IMR-90 (cell line): ENCODE measurements at regions not wholly inside any gene's neighbourhood (a gene's known extent, or its start where the extent isn't known, plus 50 kb on each side); places are given as distances from the start of the nearest gene placed in this dataset.

Experiments
- ATAC-seq: fragments of 200-7000 bp; cut with Tn5 transposase; 2 replicates; pipeline ENCODE4 v1.9.1; 2020; ENCODE audit warnings: low read depth, mild to moderate bottlenecking, moderate library complexity
- BruUV-seq: library from RNA; stranded (reverse); fragments of 400-500 nt; replicated peaks from 2 replicates; lab custom pipeline; 2021; lab: Mats Ljungman, UMichigan
- CTCF ChIA-PET: fragments of 300-600 bp; formaldehyde crosslinking; extraction: SDS; loops from one replicate; lab custom pipeline; 2021; ENCODE audit warnings: antibody characterized with exemption; lab: Yijun Ruan, JAX
- POLR2A ChIA-PET: fragments of 300-600 bp; sonication (Branson Sonifier 250); formaldehyde crosslinking; loops from one replicate; lab custom pipeline; 2022; ENCODE audit warnings: antibody characterized with exemption; ENCODE audit not compliant: unreplicated experiment; lab: Charles Lee
- DNase-seq: peaks from one replicate; pipeline ENCODE4 v3.0.0; 2013
- H2AFZ ChIP-seq: replicated peaks from 2 replicates; pipeline ENCODE3; 2013; ENCODE audit warnings: low read length, mild to moderate bottlenecking; ENCODE audit not compliant: poor library complexity
- H2AK5ac ChIP-seq: 2 replicates; pipeline ENCODE4 v1.6.1; 2013; ENCODE audit warnings: low read depth, low read length, inconsistent platforms
- H2AK9ac ChIP-seq: replicated peaks from 2 replicates; pipeline ENCODE3; 2013; ENCODE audit warnings: mild to moderate bottlenecking, low read depth, low read length, moderate library complexity; ENCODE audit not compliant: poor library complexity
- H2BK120ac ChIP-seq: 2 replicates; pipeline ENCODE4 v1.6.1; 2013; ENCODE audit warnings: low read depth, low read length, inconsistent platforms
- H2BK15ac ChIP-seq: 3 replicates; pipeline ENCODE4 v1.6.1; 2013; ENCODE audit warnings: low read depth, low read length, inconsistent platforms
- H2BK20ac ChIP-seq: 2 replicates; pipeline ENCODE4 v1.6.1; 2013; ENCODE audit warnings: low read depth, mild to moderate bottlenecking, inconsistent platforms, low read length, moderate library complexity
- H2BK5ac ChIP-seq: 2 replicates; pipeline ENCODE4 v1.6.1; 2013; ENCODE audit warnings: mild to moderate bottlenecking, low read depth, low read length, inconsistent platforms; ENCODE audit not compliant: poor library complexity, severe bottlenecking
- H3K14ac ChIP-seq: replicated peaks from 2 replicates; pipeline ENCODE4 v1.6.1; 2013; ENCODE audit warnings: low read depth, low read length, inconsistent platforms
- H3K18ac ChIP-seq: 2 replicates; pipeline ENCODE4 v1.6.1; 2013; ENCODE audit warnings: low read depth, low read length, control low read depth
- H3K23ac ChIP-seq: 2 replicates; pipeline ENCODE4 v1.6.1; 2013; ENCODE audit warnings: low read depth, low read length, inconsistent platforms
- H3K27ac ChIP-seq: 2 replicates; pipeline ENCODE4 v1.5.1; 2013; ENCODE audit warnings: mild to moderate bottlenecking, control low read depth, low read length; ENCODE audit not compliant: insufficient read depth
- H3K27me3 ChIP-seq: 2 replicates; pipeline ENCODE4 v1.6.1; 2013; ENCODE audit warnings: low read length; ENCODE audit not compliant: control insufficient read depth, insufficient read depth
- H3K36me3 ChIP-seq: 2 replicates; pipeline ENCODE4 v1.6.1; 2013; ENCODE audit warnings: low read length, mixed read lengths; ENCODE audit not compliant: control insufficient read depth, insufficient read depth
- H3K4ac ChIP-seq: 2 replicates; pipeline ENCODE4 v1.6.1; 2013; ENCODE audit warnings: low read depth, low read length, inconsistent platforms
- H3K4me1 ChIP-seq: 2 replicates; pipeline ENCODE4 v1.6.1; 2013; ENCODE audit warnings: low read length, mixed read lengths; ENCODE audit not compliant: control insufficient read depth, insufficient read depth
- H3K4me2 ChIP-seq: 2 replicates; pipeline ENCODE4 v1.6.1; 2013; ENCODE audit warnings: low read depth, mild to moderate bottlenecking, control low read depth, low read length, moderate library complexity
- H3K4me3 ChIP-seq: 2 replicates; pipeline ENCODE4 v1.5.1; 2013; ENCODE audit warnings: low read depth, mild to moderate bottlenecking, control low read depth, low read length, moderate library complexity; ENCODE audit not compliant: insufficient read depth
- H3K56ac ChIP-seq: 2 replicates; pipeline ENCODE4 v1.6.1; 2013; ENCODE audit warnings: low read length, inconsistent platforms; ENCODE audit not compliant: insufficient read depth; ENCODE audit errors: extremely low read depth
- H3K79me1 ChIP-seq, 2 experiments: 2 replicates each; pipeline ENCODE4 v1.6.1; 2013; ENCODE audit warnings: low read length in 2 of 2, inconsistent platforms in 1 of 2, low read depth in 1 of 2
- H3K9ac ChIP-seq: 2 replicates; pipeline ENCODE4 v1.6.1; 2013; ENCODE audit warnings: low read depth, low read length, control low read depth
- H3K9me1 ChIP-seq: 2 replicates; pipeline ENCODE4 v1.6.1; 2013; ENCODE audit warnings: low read length, inconsistent platforms; ENCODE audit not compliant: insufficient read depth
- H3K9me3 ChIP-seq: 2 replicates; pipeline ENCODE4 v1.6.1; 2013; ENCODE audit warnings: low read length; ENCODE audit not compliant: control insufficient read depth, insufficient read depth
- H4K20me1 ChIP-seq: 2 replicates; pipeline ENCODE4 v1.6.1; 2013; ENCODE audit warnings: low read length, inconsistent platforms; ENCODE audit not compliant: insufficient read depth
- H4K5ac ChIP-seq: 2 replicates; pipeline ENCODE4 v1.6.1; 2013; ENCODE audit warnings: mild to moderate bottlenecking, low read depth, low read length, control low read depth
- H4K8ac ChIP-seq, 2 experiments: 2 replicates each; pipeline ENCODE4 v1.6.1; 2013; ENCODE audit warnings: low read depth in 2 of 2, low read length in 2 of 2, control low read depth in 1 of 2, inconsistent platforms in 1 of 2
- H4K91ac ChIP-seq: 2 replicates; pipeline ENCODE4 v1.6.1; 2013; ENCODE audit warnings: low read depth, low read length, inconsistent platforms; ENCODE audit not compliant: insufficient read depth
- BHLHE40 ChIP-seq: fragments of 150-350 bp; IDR thresholded peaks from 2 replicates; pipeline ENCODE4 v1.6.1; 2016; ENCODE audit warnings: mild to moderate bottlenecking, low read depth, low read length
- CEBPB ChIP-seq: IDR thresholded peaks from 2 replicates; pipeline ENCODE4 v1.6.1; 2012; ENCODE audit warnings: low read depth, low read length, improper control_type of control experiment
- CHD1 ChIP-seq: IDR thresholded peaks from 2 replicates; pipeline ENCODE4 v1.6.1; 2012; ENCODE audit warnings: low read depth, low read length, improper control_type of control experiment
- CTCF ChIP-seq: conservative IDR thresholded peaks from 2 replicates; pipeline ENCODE4 v1.5.1; 2012; ENCODE audit warnings: mild to moderate bottlenecking, low read depth, low read length, improper control_type of control experiment
- FOS ChIP-seq: fragments of 150-350 bp; IDR thresholded peaks from 2 replicates; pipeline ENCODE4 v1.6.1; 2016; ENCODE audit warnings: low read depth, low read length
- MAFK ChIP-seq: IDR thresholded peaks from 2 replicates; pipeline ENCODE4 v1.6.1; 2012; ENCODE audit warnings: low read depth, low read length, improper control_type of control experiment
- MXI1 ChIP-seq: IDR thresholded peaks from 2 replicates; pipeline ENCODE4 v1.6.1; 2012; ENCODE audit warnings: low read depth, mild to moderate bottlenecking, low read length, moderate library complexity, borderline replicate concordance
- RCOR1 ChIP-seq: IDR thresholded peaks from 2 replicates; pipeline ENCODE4 v1.6.1; 2012; ENCODE audit warnings: mild to moderate bottlenecking, low read length, improper control_type of control experiment; ENCODE audit not compliant: insufficient replicate concordance
- RFX5 ChIP-seq: IDR thresholded peaks from 2 replicates; pipeline ENCODE4 v1.8.0; 2012; ENCODE audit warnings: low read depth, mild to moderate bottlenecking, low read length, moderate library complexity
- SMC3 ChIP-seq: fragments of 150-350 bp; IDR thresholded peaks from 2 replicates; pipeline ENCODE4 v1.6.1; 2016; ENCODE audit warnings: low read depth, mild to moderate bottlenecking, antibody characterized with exemption, low read length, moderate library complexity
- USF2 ChIP-seq: fragments of 150-350 bp; IDR thresholded peaks from 2 replicates; pipeline ENCODE4 v1.6.1; 2017; ENCODE audit warnings: mild to moderate bottlenecking, antibody characterized with exemption, low read length, low read depth
- dilution Hi-C: fragments of 300-500 bp; cut with HindIII; formaldehyde crosslinking; loops from one replicate; pipeline ENCODE4 v1.14.3; 2018; ENCODE audit warnings: low sequenced_read_pairs; ENCODE audit not compliant: unreplicated experiment
- in situ Hi-C: fragments of 300-500 bp; cut with MboI; formaldehyde crosslinking; loops from 3 replicates; pipeline ENCODE4 v1.14.3; 2019; ENCODE audit warnings: low sequenced_read_pairs, inconsistent platforms, mixed read lengths
- intact Hi-C: fragments of 100-400 bp; cut with micrococcal nuclease; formaldehyde crosslinking; loops from 2 replicates; pipeline ENCODE4 v1.10.0; 2022

- Histone ChIP-seq H2AK5ac (no peak overlapping the region), H2AFZ (no peak overlapping the region), H3K18ac (no peak overlapping the region), H3K9me1 (no peaks in the 10 kb centered on the region), H3K9me3 (no peaks in the 10 kb centered on the region), H3K36me3 (no peaks in the 10 kb centered on the region), H3K14ac (no peak overlapping the region), H4K20me1 (no peaks in the 10 kb centered on the region), H3K79me1 (no peaks in the 10 kb centered on the region), H4K8ac (no peak overlapping the region), H3K23ac (no peak overlapping the region), H3K4me3 (no peak overlapping the region), H3K4me1 (no peaks in the 10 kb centered on the region), H3K4me2 (no peak overlapping the region), H2BK120ac (no peak overlapping the region), H3K56ac (no peak overlapping the region), H2BK15ac (no peak overlapping the region), H3K27ac (no peak overlapping the region), H3K27me3 (no peaks in the 10 kb centered on the region), H2BK20ac (no peak overlapping the region), H3K9ac (no peak overlapping the region), H2AK9ac (no peak overlapping the region), H2BK5ac (no peak overlapping the region), H4K5ac (no peak overlapping the region), H3K4ac (no peak overlapping the region), H4K91ac (no peak overlapping the region)
- ATAC-seq (no peak), DNase-seq (no peak)
- dilution Hi-C loops (no loop called here), intact Hi-C loops (no loop called here), in situ Hi-C loops (no loop called here)
- TF ChIP-seq FOS: no peak
- no peak for TF ChIP-seq CHD1
- TF ChIP-seq BHLHE40: no peak
- no peak for TF ChIP-seq MXI1
- no peak for TF ChIP-seq MAFK
- no peak for TF ChIP-seq CTCF
- no peak for TF ChIP-seq USF2
- TF ChIP-seq SMC3: no peak
- no peak for TF ChIP-seq CEBPB
- no peak for TF ChIP-seq RFX5
- no peak for TF ChIP-seq RCOR1
- ChIA-PET POLR2A (no interaction called here), CTCF (no interaction called here)
- no TSS peak for BruUV-seq
These were observed 410.2 kb upstream of the PRMT6 start for GRCh38 chr1:106646261-106646784.
